Esophagus mucosa (tissue), 1 donor: ENCODE measurements at regions not wholly inside any gene's neighbourhood (a gene's known extent, or its start where the extent isn't known, plus 50 kb on each side); places are given as distances from the start of the nearest gene placed in this dataset.

Experiments
- ATAC-seq: fragments of 200-7000 bp; cut with Tn5 transposase; one replicate; pipeline ENCODE4 v1.9.1; 2020
- donor health status: DM: yes; HTN: yes; CAD: no.

DNA sequence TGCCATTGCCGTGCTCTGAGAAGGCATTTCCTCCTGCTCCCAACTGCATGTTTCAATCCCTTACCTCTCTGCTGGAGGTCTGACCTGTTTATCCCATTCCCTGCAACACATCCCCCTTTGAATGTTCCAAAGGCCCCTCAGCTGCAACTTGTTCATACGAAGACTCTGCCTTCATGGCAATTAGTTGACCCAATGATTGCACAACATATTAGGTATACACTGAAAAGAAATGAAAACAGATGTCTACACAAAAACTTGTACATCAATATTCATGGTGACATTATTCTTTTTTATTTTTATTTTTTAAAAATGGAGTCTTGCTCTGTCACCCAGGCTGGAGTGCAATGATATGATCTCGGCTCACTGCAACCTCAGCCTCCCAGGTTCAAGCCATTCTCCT, 54.9 kb upstream of the STX18 start:
- no peak for ATAC-seq

DNA sequence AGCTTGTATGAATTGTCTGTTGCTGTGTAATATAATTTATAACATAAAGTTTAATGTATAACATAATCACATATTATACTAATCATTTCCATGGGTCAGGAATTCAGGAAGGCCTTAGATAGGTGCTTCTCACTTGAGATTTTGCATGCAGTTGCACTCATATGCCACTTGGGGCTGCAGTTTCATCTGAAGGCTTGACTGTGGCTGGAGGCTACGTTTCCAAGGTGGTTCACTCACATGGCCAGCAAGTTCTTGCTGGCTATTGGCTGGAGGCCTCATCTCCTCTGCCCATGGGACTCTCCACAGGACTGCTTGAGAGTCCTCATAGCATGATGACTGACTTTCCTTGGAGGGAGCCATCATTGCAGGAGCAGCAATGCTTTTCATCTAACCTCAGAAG, 53.4 kb upstream of the STX18 start:
- no peak for ATAC-seq

DNA sequence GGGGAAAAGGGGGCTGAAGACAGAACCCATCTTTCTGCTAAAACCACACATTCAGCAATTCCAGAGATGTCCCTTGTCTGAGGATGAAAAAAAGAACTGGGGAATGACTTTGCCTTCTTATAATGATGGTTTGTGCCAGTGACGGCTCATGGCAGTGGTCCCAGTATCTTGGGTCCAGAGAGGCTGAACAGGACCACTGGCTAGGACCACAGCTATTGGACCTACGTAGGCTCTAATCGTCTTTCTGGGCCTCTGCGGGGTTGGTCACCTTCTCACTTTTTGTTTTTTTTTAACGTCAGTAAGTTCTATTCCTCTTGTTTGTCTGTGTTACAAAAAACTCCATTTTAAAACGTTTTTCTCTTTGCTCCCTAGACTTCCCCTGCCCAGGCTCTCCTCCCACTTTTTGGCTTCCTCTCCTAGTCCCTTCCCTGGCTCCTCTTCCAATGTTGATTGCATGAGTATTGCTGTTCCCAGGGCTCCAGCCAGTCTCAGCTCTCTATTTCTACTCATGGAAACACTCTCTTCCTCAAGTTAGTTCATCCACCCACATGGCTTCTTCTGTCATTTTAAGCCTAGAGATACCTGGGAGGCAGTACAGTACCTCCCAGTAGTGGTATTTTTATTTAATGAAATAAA, 52.6 kb upstream of the STX18 start:
- ATAC-seq: no peak

DNA sequence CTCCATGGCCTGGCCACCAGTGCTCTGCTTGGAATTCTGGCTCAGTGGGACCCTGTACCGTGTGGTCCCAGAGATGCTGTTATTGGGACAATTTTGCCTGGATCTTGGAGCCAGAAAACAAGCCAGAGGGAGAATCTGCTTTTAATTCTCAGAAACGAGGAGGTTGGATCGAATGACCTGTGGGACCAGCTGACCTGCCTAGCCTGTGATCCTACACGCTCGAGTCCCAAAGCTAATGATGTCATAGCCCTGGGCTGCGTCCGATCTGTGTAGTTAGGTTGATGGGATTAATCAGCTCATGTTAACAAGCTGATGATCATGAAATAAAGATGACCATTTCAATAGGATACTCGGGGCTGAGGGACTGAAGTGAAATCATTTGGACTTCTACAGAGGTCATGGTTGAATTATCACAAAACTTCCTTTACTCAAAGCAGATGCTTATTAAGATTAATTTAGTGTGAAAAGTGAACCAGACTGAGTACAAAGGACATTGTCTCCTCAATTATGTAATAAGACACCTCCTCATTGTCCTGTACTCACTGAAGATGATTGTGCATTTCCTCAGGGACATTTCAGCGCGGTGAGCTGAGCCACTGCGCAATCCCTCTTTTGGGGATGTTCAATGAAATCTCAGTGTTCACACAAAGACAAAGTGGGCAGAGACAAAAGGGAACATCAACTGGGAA, 51.9 kb upstream of the STX18 start:
- no peak for ATAC-seq

DNA sequence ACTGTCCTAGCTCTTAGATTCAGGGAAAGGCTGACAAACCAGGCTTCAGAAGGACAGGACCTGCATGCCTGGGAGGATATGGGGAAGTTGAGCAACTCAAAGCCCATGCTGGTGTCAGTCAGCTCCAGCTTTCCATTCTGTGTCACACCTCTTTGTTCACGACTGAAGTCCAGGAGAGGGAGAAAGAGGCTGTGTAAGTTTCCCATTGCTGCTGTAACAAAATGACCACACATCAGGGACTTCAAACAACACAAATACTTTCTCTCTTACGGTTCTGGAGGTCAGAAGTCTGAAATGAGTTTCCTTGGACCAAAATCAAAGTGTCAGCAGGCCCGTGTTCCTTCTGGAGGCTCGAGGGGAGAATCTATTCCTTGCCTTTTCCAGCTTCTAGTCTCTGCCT, 50.6 kb upstream of the STX18 start:
- ATAC-seq: no peak
